Astrocyte of the cerebellum (primary cell): ENCODE measurements at regions not wholly inside any gene's neighbourhood (a gene's known extent, or its start where the extent isn't known, plus 50 kb on each side); places are given as distances from the start of the nearest gene placed in this dataset.

Experiments used
- DNase-seq: peaks from one replicate; pipeline ENCODE4 v3.0.0-alpha.2; 2011; ENCODE audit warnings: low read depth
- H3K4me3 ChIP-seq: 2 replicates; pipeline ENCODE4 v1.5.1; 2011; ENCODE audit warnings: mild to moderate bottlenecking, low read depth, low read length, moderate library complexity
- in situ Hi-C: cut with HindIII; loops from 2 replicates; pipeline ENCODE4 v1.10.0; 2017; ENCODE audit warnings: low sequenced_read_pairs
- TF ChIP-seq, protein P1 (sequence below): IDR thresholded peaks from 2 replicates; pipeline ENCODE4 v1.5.1; 2012; ENCODE audit warnings: low read length, low read depth, moderate library complexity, mild to moderate bottlenecking; ENCODE audit errors: missing control alignments

GRCh38 chr7:106812027-106812643 is 52.9 kb upstream of the PIK3CG start:
- DNase-seq = no peak
- TF ChIP-seq, protein P1, sequence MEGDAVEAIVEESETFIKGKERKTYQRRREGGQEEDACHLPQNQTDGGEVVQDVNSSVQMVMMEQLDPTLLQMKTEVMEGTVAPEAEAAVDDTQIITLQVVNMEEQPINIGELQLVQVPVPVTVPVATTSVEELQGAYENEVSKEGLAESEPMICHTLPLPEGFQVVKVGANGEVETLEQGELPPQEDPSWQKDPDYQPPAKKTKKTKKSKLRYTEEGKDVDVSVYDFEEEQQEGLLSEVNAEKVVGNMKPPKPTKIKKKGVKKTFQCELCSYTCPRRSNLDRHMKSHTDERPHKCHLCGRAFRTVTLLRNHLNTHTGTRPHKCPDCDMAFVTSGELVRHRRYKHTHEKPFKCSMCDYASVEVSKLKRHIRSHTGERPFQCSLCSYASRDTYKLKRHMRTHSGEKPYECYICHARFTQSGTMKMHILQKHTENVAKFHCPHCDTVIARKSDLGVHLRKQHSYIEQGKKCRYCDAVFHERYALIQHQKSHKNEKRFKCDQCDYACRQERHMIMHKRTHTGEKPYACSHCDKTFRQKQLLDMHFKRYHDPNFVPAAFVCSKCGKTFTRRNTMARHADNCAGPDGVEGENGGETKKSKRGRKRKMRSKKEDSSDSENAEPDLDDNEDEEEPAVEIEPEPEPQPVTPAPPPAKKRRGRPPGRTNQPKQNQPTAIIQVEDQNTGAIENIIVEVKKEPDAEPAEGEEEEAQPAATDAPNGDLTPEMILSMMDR = no peak
- H3K4me3 ChIP-seq = no peak overlapping the region
- in situ Hi-C loops = no loop called here

- no peak overlapping the region for H3K4me3 ChIP-seq
- TF ChIP-seq, protein P1 = no peak
- DNase-seq = no peak
- in situ Hi-C loops = no loop called here
Measured at GRCh38 chr7:106813705-106814305, 51.3 kb upstream of the PIK3CG start.

DNA sequence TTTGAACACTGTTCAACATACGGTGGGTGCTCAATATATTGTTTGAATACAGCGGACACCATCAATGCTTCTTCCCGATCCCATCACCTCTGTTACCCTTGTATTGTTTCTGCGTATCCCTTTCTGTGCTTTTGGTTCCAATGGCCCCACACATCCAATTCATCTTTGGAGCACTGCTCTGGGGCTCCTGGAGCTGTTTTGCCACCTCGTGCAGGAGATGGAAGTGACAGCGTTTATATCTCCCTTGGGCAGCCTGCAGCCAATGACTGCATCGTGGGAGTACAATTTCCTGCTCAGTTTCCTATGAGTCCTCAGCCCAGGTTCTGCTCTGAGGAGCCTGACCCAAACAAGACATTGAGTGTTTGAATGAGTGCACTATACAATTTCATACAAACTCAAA is 50.2 kb upstream of the PIK3CG start:
- in situ Hi-C loops = no loop called here
- TF ChIP-seq, protein P1 = no peak
- DNase-seq = no peak
- H3K4me3 ChIP-seq = no peak overlapping the region
